ENCODE measurements at regions not wholly inside any gene's neighbourhood (a gene's known extent, or its start where the extent isn't known, plus 50 kb on each side); places are given as distances from the start of the nearest gene placed in this dataset.

DNA sequence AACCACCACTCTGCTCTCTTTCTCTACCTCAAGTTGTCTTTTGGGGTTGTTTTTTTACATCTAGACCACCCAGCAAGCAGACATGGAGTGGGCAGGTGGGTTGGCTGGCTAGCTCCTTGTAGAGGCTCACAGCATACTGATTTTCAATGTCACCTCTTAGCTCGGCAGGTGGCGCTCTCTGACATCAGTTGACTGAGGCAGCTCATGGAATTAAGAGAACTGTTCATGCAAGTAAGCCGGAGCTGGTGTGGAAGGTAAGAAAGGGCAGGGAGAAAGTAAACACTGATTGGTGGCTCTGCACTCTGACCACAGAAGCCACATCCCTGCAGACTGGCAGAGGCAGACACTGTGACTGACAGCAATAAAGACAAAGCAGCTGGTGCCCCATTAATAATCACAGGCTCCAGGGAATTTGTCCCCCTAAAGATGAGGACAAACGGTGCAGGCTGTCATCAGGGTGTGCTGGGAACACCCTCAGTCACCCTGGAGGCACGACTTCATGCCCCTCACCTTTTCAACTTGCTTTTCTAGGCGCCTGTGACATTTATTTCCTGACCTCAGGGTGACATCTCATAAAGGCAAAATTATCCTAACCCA lies 226.8 kb downstream of the LMX1A start:
- DNase-seq (peak; percentile 76 to 93 (median 88)), FAIRE-seq (no peak)
- Histone ChIP-seq H3K4me1 (ENCODE audit: control insufficient read depth in 2 of 3, insufficient read depth in 2 of 3, low read depth in 1 of 3, low read length in 3 of 3) (no peaks in the 10 kb centered on the region), H3K36me3 (ENCODE audit: control insufficient read depth in 2 of 3, insufficient read depth in 3 of 3, low read length in 3 of 3) (no peaks in the 10 kb centered on the region), H3K27me3 (ENCODE audit: control insufficient read depth, insufficient read depth, low read length) (peaks cover 3% of the 10 kb centered on the region), H3K9me3 (ENCODE audit: control insufficient read depth in 2 of 3, insufficient read depth in 1 of 3, low read length in 3 of 3) (no peaks in the 10 kb centered on the region), H3K4me3 (ENCODE audit: low read length in 3 of 3) (no peak overlapping the region), H3K9ac (ENCODE audit: low read length in 3 of 3) (no peak overlapping the region), H3K27ac (ENCODE audit: low read depth in 2 of 2, low read length in 2 of 2) (no peak overlapping the region)
- TF ChIP-seq, protein P1, sequence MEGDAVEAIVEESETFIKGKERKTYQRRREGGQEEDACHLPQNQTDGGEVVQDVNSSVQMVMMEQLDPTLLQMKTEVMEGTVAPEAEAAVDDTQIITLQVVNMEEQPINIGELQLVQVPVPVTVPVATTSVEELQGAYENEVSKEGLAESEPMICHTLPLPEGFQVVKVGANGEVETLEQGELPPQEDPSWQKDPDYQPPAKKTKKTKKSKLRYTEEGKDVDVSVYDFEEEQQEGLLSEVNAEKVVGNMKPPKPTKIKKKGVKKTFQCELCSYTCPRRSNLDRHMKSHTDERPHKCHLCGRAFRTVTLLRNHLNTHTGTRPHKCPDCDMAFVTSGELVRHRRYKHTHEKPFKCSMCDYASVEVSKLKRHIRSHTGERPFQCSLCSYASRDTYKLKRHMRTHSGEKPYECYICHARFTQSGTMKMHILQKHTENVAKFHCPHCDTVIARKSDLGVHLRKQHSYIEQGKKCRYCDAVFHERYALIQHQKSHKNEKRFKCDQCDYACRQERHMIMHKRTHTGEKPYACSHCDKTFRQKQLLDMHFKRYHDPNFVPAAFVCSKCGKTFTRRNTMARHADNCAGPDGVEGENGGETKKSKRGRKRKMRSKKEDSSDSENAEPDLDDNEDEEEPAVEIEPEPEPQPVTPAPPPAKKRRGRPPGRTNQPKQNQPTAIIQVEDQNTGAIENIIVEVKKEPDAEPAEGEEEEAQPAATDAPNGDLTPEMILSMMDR (IDR thresholded peaks at IDR 0.05; ENCODE audit: borderline replicate concordance, extremely low read depth, insufficient read depth), result peak; percentile 38
- intact Hi-C loops (cut with DNase I), result no loop called here

DNA sequence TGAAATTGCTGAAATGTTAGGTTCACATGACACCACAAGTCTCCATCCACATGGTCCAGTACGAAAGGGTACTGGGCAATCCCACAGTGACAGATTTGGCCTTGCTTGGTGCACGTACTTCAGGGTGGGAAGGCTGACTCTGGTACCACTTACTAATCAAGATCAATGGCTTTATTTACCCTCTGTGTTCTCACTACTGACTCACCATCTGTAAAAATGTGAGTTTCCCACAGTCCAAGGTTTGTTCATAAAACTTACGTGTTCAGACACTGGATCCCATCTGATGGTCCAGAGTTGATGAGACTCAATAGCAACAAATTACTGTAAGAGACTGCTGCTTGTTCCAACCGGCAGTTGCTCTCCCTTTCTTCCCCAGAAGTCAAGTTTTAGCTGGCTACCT lies 231.7 kb downstream of the LMX1A start:
- H3K36me3 ChIP-seq (ENCODE audit: control insufficient read depth in 2 of 3, insufficient read depth in 3 of 3, low read length in 3 of 3), result no peaks in the 10 kb centered on the region
- TF ChIP-seq, protein P1 (IDR thresholded peaks at IDR 0.05; ENCODE audit: borderline replicate concordance, extremely low read depth, insufficient read depth), result no peak
- H3K9ac ChIP-seq (ENCODE audit: low read length in 3 of 3), result no peak overlapping the region
- no peak for DNase-seq
- no peak overlapping the region for H3K4me3 ChIP-seq (ENCODE audit: low read length in 3 of 3)
- intact Hi-C loops (cut with DNase I), result no loop called here
- FAIRE-seq, result no peak
- peaks cover 18% of the 10 kb centered on the region for H3K27me3 ChIP-seq (ENCODE audit: control insufficient read depth, insufficient read depth, low read length)
- no peak overlapping the region for H3K27ac ChIP-seq (ENCODE audit: low read depth in 2 of 2, low read length in 2 of 2)
- no peaks in the 10 kb centered on the region for H3K9me3 ChIP-seq (ENCODE audit: control insufficient read depth in 2 of 3, insufficient read depth in 1 of 3, low read length in 3 of 3)
- H3K4me1 ChIP-seq (ENCODE audit: control insufficient read depth in 2 of 3, insufficient read depth in 2 of 3, low read depth in 1 of 3, low read length in 3 of 3), result no peaks in the 10 kb centered on the region

DNA sequence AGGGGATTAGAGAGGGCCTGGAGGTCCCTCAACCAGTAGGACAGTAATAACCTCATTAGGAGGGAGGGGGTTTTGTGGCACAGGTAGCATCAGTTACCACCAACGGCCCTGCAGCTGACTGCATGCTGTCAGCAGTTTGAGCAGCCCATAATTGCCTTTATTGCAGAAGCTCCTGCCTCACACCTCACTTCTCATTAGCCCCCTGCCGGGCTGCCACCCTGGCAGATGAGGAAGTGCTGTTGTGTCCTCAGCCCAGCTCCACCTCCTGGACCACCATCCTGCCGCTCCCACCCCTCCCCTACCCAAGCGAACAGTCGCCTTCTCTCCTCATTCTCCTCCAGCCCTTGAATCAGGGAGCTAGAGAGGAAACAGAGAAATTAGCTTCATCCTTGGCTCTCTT lies 237.4 kb downstream of the LMX1A start:
- peaks cover 29% of the 10 kb centered on the region for H3K27me3 ChIP-seq (ENCODE audit: control insufficient read depth, insufficient read depth, low read length)
- FAIRE-seq (no peak), DNase-seq (no peak)
- no peaks in the 10 kb centered on the region for H3K9me3 ChIP-seq (ENCODE audit: control insufficient read depth in 2 of 3, insufficient read depth in 1 of 3, low read length in 3 of 3)
- H3K4me3 ChIP-seq (ENCODE audit: low read length in 3 of 3), result no peak overlapping the region
- no peak overlapping the region for H3K9ac ChIP-seq (ENCODE audit: low read length in 3 of 3)
- TF ChIP-seq, protein P1 (IDR thresholded peaks at IDR 0.05; ENCODE audit: borderline replicate concordance, extremely low read depth, insufficient read depth), result no peak
- intact Hi-C loops (cut with DNase I), result no loop called here
- no peaks in the 10 kb centered on the region for H3K4me1 ChIP-seq (ENCODE audit: control insufficient read depth in 2 of 3, insufficient read depth in 2 of 3, low read depth in 1 of 3, low read length in 3 of 3)
- H3K36me3 ChIP-seq (ENCODE audit: control insufficient read depth in 2 of 3, insufficient read depth in 3 of 3, low read length in 3 of 3), result no peaks in the 10 kb centered on the region
- no peak overlapping the region for H3K27ac ChIP-seq (ENCODE audit: low read depth in 2 of 2, low read length in 2 of 2)

DNA sequence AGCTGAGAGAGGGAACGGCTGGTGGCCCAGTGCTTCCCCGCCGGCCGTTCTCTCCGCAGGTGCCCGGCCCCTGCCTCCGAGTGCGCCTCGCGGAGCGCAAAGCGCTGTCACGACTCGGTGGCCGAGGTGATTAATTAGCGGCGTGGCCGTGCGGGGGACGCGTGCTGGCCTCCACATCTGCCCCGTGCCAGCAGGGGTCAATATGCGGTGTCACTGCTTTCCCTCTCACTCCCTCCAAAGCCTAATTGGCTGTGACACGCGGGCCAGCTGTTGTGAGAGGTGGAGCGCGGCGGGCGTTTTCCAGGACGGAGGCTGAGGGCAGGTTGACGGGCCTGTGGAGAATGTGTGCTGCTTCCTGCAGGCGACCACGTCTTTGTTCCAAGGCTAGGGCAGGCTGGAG lies 239.0 kb downstream of the LMX1A start:
- FAIRE-seq, result no peak
- intact Hi-C loops (cut with DNase I), result no loop called here
- H3K9ac ChIP-seq (ENCODE audit: low read length in 3 of 3), result no peak overlapping the region
- H3K27ac ChIP-seq (ENCODE audit: low read depth in 2 of 2, low read length in 2 of 2), result no peak overlapping the region
- peaks cover 26% of the 10 kb centered on the region for H3K27me3 ChIP-seq (ENCODE audit: control insufficient read depth, insufficient read depth, low read length)
- TF ChIP-seq, protein P1 (IDR thresholded peaks at IDR 0.05; ENCODE audit: borderline replicate concordance, extremely low read depth, insufficient read depth), result no peak
- peak; percentile 53 to 92 (median 91) for DNase-seq
- no peak overlapping the region for H3K4me3 ChIP-seq (ENCODE audit: low read length in 3 of 3)
- H3K36me3 ChIP-seq (ENCODE audit: control insufficient read depth in 2 of 3, insufficient read depth in 3 of 3, low read length in 3 of 3), result no peaks in the 10 kb centered on the region
- H3K4me1 ChIP-seq (ENCODE audit: control insufficient read depth in 2 of 3, insufficient read depth in 2 of 3, low read depth in 1 of 3, low read length in 3 of 3), result no peaks in the 10 kb centered on the region
- H3K9me3 ChIP-seq (ENCODE audit: control insufficient read depth in 2 of 3, insufficient read depth in 1 of 3, low read length in 3 of 3), result no peaks in the 10 kb centered on the region
